Esophagus squamous epithelium (tissue), 4 donors: ENCODE measurements at regions not wholly inside any gene's neighbourhood (a gene's known extent, or its start where the extent isn't known, plus 50 kb on each side); places are given as distances from the start of the nearest gene placed in this dataset.

Source experiments
- CTCF ChIP-seq, 6 experiments: fragments of 450-650 bp in 4 of 6; fragments of 200-600 bp in 2 of 6; sonication (generic) in 2 of 6; IDR thresholded peaks; one replicate each; pipeline ENCODE4 v1.5.1; 2016 to 2019; ENCODE audit warnings: antibody characterized with exemption in 6 of 6, mild to moderate bottlenecking in 4 of 6, moderate library complexity in 4 of 6
- POLR2A ChIP-seq, 4 donors: fragments of 450-650 bp; IDR thresholded peaks; one replicate each; pipeline ENCODE4 v1.6.1; 2017; ENCODE audit warnings: antibody characterized with exemption in 4 of 4, mild to moderate bottlenecking in 4 of 4, moderate library complexity in 3 of 4

GRCh38 chr14:48751293-48751692 is 834.9 kb downstream of the RPS29 start:
- TF ChIP-seq POLR2A (IDR thresholded peaks at IDR 0.05) (no peak), CTCF (IDR thresholded peaks at IDR 0.05) (no peak)
